ENCODE measurements at regions not wholly inside any gene's neighbourhood (a gene's known extent, or its start where the extent isn't known, plus 50 kb on each side); places are given as distances from the start of the nearest gene placed in this dataset.
A peak's percentile ranks its signal among the peaks of the same experiment; 100 is the strongest.

DNA sequence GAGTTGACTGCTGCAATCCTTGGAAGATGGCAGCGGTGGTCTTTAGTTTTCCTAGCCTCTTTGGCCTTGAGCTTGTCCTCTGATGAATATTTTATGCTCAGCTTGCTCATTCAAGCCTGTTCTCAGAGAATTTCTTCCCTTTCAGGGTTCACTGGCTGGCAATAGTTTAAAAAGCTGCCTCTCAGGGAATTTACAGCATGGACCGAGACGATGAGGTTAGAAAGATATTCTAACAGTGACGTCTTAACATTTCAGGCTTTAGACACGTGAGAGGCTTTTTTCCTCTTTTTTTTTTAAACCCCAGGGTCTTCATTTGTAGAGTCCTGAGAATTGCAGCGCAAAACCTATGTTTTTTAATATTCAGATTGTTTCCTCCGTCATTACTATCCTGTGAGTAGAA, 120.3 kb upstream of the CLSTN2 start:
- no peaks in the 10 kb centered on the region for H3K4me1 Mint-ChIP-seq
- no peak overlapping the region for H3K4me3 Mint-ChIP-seq
- ChIA-PET POLR2A (no interaction called here), CTCF (no interaction called here)
- no peak for DNase-seq
- no peaks in the 10 kb centered on the region for H3K27me3 Mint-ChIP-seq
- no peaks in the 10 kb centered on the region for H3K36me3 Mint-ChIP-seq (ENCODE audit: low read depth)
- H3K9me3 Mint-ChIP-seq = peaks cover 6% of the 10 kb centered on the region
- no peak overlapping the region for H3K27ac Mint-ChIP-seq

DNA sequence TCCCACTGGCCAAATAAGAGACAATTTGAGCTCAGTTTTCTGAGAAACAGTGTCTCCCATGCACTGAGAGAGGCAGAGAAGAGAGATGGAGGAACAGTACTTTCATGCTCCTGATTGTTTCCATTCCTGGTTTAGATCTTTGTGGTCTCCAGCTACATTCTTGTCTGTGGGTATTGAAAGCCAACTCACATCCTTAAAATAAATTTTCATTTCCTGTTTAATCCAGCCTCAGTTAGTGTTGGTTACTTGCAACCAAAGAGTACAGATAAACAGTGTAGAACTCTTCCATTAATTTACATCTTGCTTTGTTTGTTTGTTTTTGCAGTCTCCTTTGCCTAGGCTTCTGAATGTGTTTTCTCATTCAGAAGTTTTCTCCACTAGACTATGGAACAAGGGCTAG, 123.7 kb upstream of the CLSTN2 start:
- ChIA-PET POLR2A (no interaction called here), CTCF (no interaction called here)
- Mint-ChIP-seq H3K4me3 (no peak overlapping the region), H3K36me3 (ENCODE audit: low read depth) (no peaks in the 10 kb centered on the region), H3K4me1 (no peaks in the 10 kb centered on the region), H3K27me3 (no peaks in the 10 kb centered on the region), H3K9me3 (no peaks in the 10 kb centered on the region), H3K27ac (no peak overlapping the region)
- DNase-seq = no peak

DNA sequence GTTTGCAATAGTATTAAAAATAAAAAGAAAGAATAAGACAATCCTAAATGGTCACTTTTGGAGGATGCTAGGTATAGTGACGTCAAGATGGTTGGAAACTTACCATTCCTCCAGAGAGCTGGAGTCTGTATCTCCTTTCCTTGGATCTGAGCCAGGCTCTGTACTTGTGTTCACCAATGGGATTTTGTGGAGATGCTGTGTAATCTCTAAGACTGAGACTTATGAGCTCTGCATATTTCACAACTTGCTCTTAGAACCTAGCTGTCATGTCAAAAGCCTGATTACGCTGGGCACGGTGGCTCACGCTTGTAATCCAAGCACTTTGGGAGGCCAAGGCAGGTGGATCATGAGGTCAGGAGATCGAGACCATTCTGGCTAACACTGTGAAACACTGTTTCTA, 126.8 kb upstream of the CLSTN2 start:
- Mint-ChIP-seq H3K36me3 (ENCODE audit: low read depth) (no peaks in the 10 kb centered on the region), H3K4me3 (no peak overlapping the region), H3K27me3 (no peaks in the 10 kb centered on the region), H3K9me3 (no peaks in the 10 kb centered on the region), H3K27ac (no peak overlapping the region), H3K4me1 (no peaks in the 10 kb centered on the region)
- POLR2A ChIA-PET = no interaction called here
- CTCF ChIA-PET = no interaction called here
- no peak for DNase-seq

DNA sequence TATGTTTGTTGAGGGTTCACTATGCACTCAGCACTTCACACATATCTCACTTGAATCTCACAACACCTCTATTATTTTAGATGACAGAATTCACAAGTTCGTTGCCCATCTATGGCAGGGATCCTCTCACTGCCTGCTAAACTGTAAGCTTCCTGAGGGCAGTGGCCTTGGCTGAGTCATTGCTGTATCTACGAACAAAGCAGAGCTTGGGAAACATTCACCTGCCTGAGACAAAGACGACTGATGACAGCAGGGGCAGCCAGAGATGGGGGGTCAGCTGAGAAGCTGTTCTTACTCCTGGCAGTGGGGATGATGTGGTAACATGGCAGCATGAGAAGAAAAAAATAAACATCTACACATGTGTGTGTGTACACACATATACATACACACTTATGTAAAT, 125.5 kb upstream of the NMNAT3 start:
- Mint-ChIP-seq H3K9me3 (peaks cover 2% of the 10 kb centered on the region), H3K27me3 (no peaks in the 10 kb centered on the region), H3K36me3 (ENCODE audit: low read depth) (no peaks in the 10 kb centered on the region), H3K4me1 (no peaks in the 10 kb centered on the region), H3K27ac (no peak overlapping the region), H3K4me3 (no peak overlapping the region)
- DNase-seq = no peak
- ChIA-PET CTCF (no interaction called here), POLR2A (no interaction called here)

DNA sequence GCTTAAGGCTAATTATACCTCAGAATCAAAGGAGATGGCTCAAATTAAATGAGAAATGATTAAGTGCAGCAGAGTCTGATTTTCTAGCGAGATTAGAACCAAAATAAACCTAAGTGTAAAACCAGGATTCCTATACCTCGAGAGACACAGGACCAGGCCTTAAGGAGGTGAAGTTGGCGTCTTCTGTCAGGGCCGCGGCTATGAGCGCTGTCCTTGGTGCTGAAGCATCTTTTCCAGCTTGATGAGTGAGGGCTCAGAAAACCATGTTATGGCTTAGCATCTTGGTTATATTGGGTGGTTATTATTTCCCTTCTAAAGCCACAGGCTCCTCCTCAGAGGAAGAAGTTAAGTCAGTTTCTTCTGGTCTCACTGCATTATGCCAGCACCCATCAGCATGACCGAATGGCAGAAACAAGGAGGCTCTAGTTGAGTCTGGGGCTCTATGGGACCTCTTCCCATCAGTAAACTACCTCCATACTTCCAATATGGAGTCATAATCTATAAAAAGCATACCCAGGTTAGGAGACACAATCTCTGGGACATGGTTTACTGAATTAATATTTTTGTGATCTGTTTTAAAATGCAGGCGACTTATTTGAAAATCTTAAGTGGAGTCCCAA, 120.1 kb upstream of the NMNAT3 start:
- Mint-ChIP-seq H3K4me1 (no peaks in the 10 kb centered on the region), H3K27me3 (no peaks in the 10 kb centered on the region), H3K4me3 (no peak overlapping the region), H3K9me3 (peaks cover 5% of the 10 kb centered on the region), H3K36me3 (ENCODE audit: low read depth) (no peaks in the 10 kb centered on the region), H3K27ac (no peak overlapping the region)
- POLR2A ChIA-PET = no interaction called here
- DNase-seq = peak; percentile 22
- CTCF ChIA-PET = no interaction called here

DNA sequence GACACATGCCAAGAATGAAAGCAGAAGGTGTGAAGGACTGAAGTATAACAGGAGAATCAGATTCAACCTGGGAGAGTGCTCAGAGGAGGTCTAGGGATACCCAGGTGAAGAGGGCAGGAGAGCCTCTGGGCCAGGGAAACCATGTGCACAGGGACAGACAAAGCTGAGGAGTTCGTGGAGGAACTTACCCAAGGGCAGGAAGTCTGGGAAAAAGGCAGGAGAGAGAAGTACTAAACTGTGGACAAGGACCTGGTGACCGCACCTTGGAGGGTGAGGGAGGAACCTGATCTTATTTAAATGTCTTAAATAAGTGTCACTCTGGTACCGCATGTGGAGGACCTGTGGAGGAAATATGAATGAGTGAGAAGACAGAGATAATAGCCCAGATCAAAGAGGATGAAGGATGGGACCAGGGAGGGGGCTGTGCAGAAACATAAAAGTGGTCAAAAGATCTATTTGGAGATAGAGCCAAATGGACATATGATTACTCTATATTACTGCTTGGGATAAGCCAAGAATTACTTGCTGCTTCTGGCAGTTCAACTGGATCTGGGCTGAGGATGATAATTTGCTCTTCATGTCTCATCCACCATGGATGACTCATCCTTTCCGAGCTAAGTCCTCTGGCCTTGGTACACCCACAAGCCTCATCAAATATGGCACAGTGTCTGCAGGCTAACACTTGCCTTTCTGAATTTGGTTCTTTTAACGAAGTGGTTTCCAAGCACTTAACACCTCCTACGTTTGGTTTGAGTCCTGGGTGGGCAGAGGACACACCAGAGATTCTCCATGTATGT, 116.9 kb upstream of the NMNAT3 start:
- no peak overlapping the region for H3K27ac Mint-ChIP-seq
- H3K4me1 Mint-ChIP-seq = no peaks in the 10 kb centered on the region
- H3K9me3 Mint-ChIP-seq = peaks cover 5% of the 10 kb centered on the region
- ChIA-PET POLR2A (no interaction called here), CTCF (no interaction called here)
- no peak for DNase-seq
- no peak overlapping the region for H3K4me3 Mint-ChIP-seq
- H3K36me3 Mint-ChIP-seq (ENCODE audit: low read depth) = no peaks in the 10 kb centered on the region
- no peaks in the 10 kb centered on the region for H3K27me3 Mint-ChIP-seq

DNA sequence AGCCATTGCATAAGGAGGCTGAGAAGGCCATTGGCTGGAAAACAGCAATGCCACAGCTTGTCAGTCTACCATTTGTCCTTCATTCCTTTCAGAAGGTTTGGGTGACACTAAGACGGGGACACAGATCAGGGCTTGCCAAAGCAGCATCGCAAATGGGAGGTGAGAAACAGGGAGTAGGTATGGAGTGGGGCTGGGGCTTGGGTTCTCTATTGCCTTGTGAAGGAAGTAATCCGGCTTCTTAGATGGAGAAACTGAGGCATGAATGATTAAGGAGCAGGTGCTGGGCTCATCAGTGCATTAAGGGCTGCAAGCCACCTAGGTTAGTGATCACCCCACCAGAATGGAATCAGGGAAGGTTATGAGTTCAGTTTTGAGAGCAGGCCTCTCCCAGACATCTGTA, 115.6 kb upstream of the NMNAT3 start:
- Mint-ChIP-seq H3K27ac (no peak overlapping the region), H3K4me3 (no peak overlapping the region), H3K36me3 (ENCODE audit: low read depth) (no peaks in the 10 kb centered on the region), H3K4me1 (no peaks in the 10 kb centered on the region), H3K9me3 (peaks cover 3% of the 10 kb centered on the region), H3K27me3 (no peaks in the 10 kb centered on the region)
- ChIA-PET CTCF (no interaction called here), POLR2A (no interaction called here)
- no peak for DNase-seq

DNA sequence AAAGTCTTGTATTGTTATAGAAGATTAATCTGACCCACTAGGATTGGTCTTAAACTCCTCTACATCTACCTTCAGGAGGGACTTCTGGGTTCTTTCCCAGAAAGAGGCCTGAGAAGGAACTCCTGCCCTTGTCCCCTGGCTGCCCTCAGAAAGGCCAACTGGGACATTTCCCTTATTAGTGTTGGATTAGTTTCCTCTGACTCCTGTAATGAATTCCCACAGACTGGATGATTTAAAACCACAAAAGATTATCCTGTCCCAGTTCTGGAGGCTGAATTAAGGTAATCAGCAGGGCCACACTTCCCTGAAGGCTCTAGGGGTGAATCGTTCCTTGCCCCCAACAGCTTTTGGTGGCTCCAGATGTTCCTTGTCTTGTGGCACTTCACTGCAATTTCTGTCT, 102.8 kb upstream of the NMNAT3 start:
- H3K4me3 Mint-ChIP-seq = no peak overlapping the region
- no peaks in the 10 kb centered on the region for H3K36me3 Mint-ChIP-seq (ENCODE audit: low read depth)
- no peaks in the 10 kb centered on the region for H3K9me3 Mint-ChIP-seq
- no peak overlapping the region for H3K27ac Mint-ChIP-seq
- no peaks in the 10 kb centered on the region for H3K27me3 Mint-ChIP-seq
- ChIA-PET CTCF (no interaction called here), POLR2A (no interaction called here)
- no peak for DNase-seq
- H3K4me1 Mint-ChIP-seq = no peaks in the 10 kb centered on the region

DNA sequence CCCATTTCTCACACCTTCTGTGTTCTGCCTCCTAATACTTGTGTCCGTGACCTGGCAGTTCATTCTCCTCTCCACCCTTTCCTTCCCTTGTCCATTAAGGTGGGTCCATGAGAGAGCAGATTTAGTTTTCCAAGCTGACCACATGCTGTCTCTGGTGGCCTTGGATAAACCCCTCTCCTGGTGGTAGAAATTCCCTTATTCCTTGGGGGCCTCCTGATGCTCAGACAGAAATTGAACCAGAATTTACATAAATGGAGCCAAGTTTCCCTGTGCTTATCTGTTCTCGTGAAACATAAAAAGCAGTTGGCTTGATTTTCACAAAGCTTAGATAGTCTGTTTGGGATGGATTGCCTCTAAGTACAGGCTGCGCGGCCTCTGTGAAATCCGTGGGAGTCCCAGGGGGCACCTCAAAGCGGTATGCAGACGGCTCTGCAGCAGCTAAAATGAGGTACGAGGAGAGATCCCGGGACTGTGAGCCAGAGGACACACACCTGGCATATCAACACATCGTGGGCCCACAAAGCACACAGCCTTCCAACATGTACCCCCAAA, 101.0 kb upstream of the NMNAT3 start:
- DNase-seq = no peak
- Mint-ChIP-seq H3K36me3 (ENCODE audit: low read depth) (no peaks in the 10 kb centered on the region), H3K9me3 (no peaks in the 10 kb centered on the region), H3K4me3 (no peak overlapping the region), H3K4me1 (no peaks in the 10 kb centered on the region), H3K27ac (no peak overlapping the region), H3K27me3 (no peaks in the 10 kb centered on the region)
- POLR2A ChIA-PET = no interaction called here
- CTCF ChIA-PET = no interaction called here

DNA sequence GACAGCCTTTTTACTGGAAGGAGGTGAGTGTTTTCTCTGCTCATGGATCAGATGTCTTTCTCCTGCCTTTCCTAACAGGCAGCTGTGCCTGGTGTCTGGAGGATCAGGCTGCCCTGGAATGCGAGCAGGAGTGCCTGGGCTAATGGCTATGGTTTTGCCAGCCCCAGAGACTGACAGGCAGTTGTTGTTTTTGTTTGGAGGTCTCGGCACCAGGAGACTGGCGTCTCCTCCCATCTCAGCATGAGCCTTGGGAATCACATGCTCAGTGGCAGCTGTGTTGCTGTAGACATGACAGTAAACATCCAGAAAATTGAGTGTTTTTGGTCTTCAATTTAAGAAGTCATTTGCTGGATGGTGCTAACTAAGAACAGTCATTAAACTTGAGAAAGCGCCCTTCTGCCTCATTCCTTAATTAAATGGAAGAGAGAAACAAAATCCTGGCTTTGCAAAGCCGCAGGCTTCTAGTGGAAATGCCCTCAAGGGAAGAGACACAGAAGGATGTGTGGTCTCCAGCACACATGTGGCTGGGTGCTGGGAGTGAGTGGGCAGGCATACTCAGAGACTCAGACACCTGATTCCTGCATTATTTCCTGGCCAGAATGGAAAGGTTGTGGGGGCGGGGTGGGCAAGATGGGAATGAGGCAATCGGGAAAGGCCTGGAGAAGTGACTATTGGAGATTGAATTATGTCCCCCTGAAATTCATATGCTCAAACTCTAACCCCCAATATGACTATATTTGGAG, 97.0 kb upstream of the NMNAT3 start:
- Mint-ChIP-seq H3K27me3 (no peaks in the 10 kb centered on the region), H3K27ac (no peak overlapping the region), H3K4me3 (no peak overlapping the region), H3K9me3 (no peaks in the 10 kb centered on the region), H3K4me1 (no peaks in the 10 kb centered on the region), H3K36me3 (ENCODE audit: low read depth) (no peaks in the 10 kb centered on the region)
- DNase-seq = no peak
- ChIA-PET POLR2A (no interaction called here), CTCF (no interaction called here)

DNA sequence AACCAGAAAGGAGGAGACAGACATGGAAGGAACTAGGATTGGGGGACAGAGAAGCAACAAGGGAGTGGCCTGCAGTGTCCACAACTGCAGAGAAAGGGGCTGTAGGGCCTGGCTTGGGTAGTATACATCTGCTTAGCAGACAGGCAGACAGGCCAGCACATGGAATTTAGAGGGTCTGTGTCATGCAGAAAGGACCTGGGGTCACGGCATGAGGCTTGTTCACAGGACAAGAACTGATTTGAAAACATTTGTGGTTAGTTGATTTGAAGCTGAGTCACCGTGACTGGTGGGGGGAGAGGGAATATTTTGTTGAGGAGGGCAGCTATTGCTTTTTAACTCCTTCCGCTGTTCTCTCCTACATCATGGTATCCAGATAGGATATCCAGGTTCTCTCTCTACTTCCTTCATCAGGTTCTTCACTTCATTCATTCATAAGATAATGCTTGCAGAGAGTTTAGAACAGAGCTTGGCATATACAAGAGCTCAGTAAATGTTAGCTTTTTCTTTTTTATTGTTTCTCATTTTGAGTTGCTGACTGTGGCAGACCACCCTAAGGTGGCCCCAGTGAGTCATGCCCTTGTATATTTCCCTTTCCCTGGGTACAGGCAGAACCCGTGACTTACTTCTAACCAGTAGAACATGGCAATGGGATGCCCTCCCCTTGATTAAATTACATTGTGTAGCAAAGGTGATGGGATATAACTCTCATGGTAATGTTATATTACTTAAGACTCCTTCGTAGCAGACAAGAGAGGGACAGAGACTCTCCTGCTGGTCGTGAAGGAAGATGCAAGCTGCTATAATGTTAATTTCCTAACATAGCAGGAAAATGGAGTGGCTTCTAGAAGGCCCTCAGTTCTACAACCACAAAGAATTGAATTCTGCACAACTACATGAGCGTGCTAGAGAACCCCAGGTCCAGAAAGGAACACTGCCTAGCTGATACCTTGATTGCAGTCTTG, 95.0 kb upstream of the NMNAT3 start:
- Mint-ChIP-seq H3K36me3 (ENCODE audit: low read depth) (no peaks in the 10 kb centered on the region), H3K4me3 (no peak overlapping the region), H3K27ac (no peak overlapping the region), H3K27me3 (no peaks in the 10 kb centered on the region), H3K4me1 (no peaks in the 10 kb centered on the region), H3K9me3 (no peaks in the 10 kb centered on the region)
- POLR2A ChIA-PET = no interaction called here
- DNase-seq = no peak
- CTCF ChIA-PET = no interaction called here

DNA sequence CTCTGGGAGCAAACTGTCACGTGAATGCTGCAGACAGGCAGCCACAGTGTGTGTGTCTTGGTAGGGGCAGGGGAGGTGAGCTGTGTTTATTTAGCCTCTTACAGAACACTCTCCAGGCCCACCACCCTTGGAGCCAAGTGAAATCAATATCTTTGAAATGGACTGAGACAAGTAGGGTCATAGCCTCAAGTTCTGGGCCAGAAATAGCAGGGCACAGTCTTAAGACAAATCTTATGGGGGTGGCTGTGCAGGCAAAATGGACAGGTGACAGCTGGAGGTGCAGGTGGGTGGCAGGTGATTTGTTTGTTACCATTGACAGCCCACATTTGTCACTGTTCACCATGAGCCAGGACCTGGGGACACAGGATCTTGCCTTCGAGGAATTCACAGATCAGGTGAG, 93.6 kb upstream of the NMNAT3 start:
- Mint-ChIP-seq H3K27ac (no peak overlapping the region), H3K9me3 (no peaks in the 10 kb centered on the region), H3K4me1 (no peaks in the 10 kb centered on the region), H3K36me3 (ENCODE audit: low read depth) (no peaks in the 10 kb centered on the region), H3K4me3 (no peak overlapping the region), H3K27me3 (no peaks in the 10 kb centered on the region)
- DNase-seq = no peak
- POLR2A ChIA-PET = no interaction called here
- CTCF ChIA-PET = no interaction called here

DNA sequence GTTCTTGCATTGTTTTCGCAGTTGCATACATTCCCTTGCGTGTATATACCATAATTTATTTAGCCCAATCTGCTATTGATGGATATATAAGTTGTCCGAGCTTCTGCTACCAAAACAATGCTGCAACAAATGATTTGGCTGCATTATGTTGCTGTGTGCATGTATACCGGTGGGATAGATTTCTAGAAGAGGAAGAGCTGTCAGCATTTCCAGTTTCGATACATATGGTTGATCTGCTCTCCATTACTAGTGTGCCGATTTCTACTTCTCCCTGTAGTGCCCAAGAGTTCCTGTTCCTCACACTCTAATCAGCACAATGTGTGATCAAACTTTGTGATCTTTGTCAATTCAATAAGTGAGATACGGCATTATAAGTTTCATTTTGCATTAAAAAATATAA, 92.8 kb upstream of the NMNAT3 start:
- Mint-ChIP-seq H3K36me3 (ENCODE audit: low read depth) (no peaks in the 10 kb centered on the region), H3K27ac (no peak overlapping the region)
- POLR2A ChIA-PET = no interaction called here

More for the DNA sequence above, 92.8 kb upstream of the NMNAT3 start:
- H3K27me3 Mint-ChIP-seq = no peaks in the 10 kb centered on the region
- H3K4me1 Mint-ChIP-seq = no peaks in the 10 kb centered on the region
- H3K4me3 Mint-ChIP-seq = no peak overlapping the region
- CTCF ChIA-PET = no interaction called here
- no peaks in the 10 kb centered on the region for H3K9me3 Mint-ChIP-seq
- DNase-seq = no peak
